ENCODE measurements at regions not wholly inside any gene's neighbourhood (a gene's known extent, or its start where the extent isn't known, plus 50 kb on each side); places are given as distances from the start of the nearest gene placed in this dataset.

GRCh38 chr3:125683067-125683829 is 88.0 kb upstream of the OSBPL11 start:
- TF ChIP-seq CTCF (IDR thresholded peaks at IDR 0.05) (no peak), POLR2A (IDR thresholded peaks at IDR 0.05) (no peak)

Data from lower leg skin (tissue), 3 donors.